ENCODE measurements at regions not wholly inside any gene's neighbourhood (a gene's known extent, or its start where the extent isn't known, plus 50 kb on each side); places are given as distances from the start of the nearest gene placed in this dataset.
"Not testable (repeated sequence)": the region's sequence is repeated elsewhere in the genome, so short reads cannot be mapped to it uniquely, and the experiment has no call there.

- no peak for DNase-seq (ENCODE audit: low spot score)
Observed at GRCh38 chrX:151042842-151043241, 59.7 kb downstream of the HMGB3 start.

DNA sequence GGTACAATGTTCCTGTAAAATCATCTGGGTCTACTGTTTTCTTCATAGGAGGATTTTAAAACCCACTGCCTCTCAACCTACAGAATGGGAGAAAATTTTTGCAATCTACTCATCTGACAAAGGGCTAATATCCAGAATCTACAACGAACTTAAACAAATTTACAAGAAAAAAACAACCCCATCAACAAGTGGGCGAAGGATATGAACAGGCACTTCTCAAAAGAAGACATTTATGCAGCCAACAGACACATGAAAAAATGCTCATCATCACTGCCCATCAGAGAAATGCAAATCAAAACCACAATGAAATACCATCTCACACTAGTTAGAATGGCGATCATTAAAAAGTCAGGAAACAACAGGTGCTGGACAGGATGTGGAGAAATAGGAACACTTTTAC, 83.2 kb downstream of the HMGB3 start:
- not testable (repeated sequence) for DNase-seq (ENCODE audit: low spot score)

DNA sequence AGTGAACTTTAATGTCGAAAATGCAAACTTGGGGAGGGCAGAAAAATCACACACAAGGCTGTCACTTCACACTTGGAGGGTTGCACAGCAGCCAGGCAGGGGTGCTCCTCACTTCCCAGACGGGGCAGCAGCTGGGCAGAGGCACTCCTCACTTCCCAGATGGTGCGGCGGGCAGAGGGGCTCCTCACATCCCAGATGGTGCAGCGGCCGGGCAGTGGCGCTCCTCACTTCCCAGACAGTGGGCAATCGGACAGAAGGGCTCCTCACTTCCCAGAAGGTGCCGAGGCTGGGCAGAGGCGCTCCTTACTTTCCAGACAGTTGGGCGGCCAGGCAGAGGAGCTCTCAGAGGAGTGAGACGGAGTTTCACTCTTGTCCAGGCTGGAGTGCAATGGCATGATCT, 90.6 kb downstream of the HMGB3 start:
- no peak for DNase-seq (ENCODE audit: low spot score)

GRCh38 chrX:151081016-151081415, 95.4 kb upstream of the GPR50 start:
- no peak for DNase-seq (ENCODE audit: low spot score)

GRCh38 chrX:151082077-151082948, 94.1 kb upstream of the GPR50 start:
- peak; percentile 59 for DNase-seq (ENCODE audit: low spot score)

- DNase-seq (ENCODE audit: low spot score): no peak
Observed at GRCh38 chrX:151084454-151084853, 91.9 kb upstream of the GPR50 start.

DNA sequence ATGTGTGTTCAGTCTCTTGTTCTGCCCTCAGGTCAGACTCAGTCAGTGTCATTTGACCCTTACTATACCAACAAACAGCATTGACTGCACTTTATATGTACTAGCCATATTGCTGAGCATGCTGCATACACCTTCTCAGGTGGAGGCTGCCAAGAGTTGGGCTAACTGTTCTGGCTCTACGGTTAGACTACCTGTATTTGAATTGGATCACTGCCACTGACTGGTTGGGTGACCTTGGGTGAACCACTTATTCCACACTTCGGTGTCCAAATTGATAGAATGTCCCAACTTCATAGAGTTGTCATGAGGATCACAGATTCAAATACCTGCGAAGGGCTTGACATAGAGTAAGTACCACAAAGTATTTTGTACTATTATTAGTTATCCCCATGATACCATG, 91.2 kb upstream of the GPR50 start:
- DNase-seq (ENCODE audit: low spot score): no peak

GRCh38 chrX:151088221-151088620, 88.2 kb upstream of the GPR50 start:
- DNase-seq (ENCODE audit: low spot score): no peak

DNA sequence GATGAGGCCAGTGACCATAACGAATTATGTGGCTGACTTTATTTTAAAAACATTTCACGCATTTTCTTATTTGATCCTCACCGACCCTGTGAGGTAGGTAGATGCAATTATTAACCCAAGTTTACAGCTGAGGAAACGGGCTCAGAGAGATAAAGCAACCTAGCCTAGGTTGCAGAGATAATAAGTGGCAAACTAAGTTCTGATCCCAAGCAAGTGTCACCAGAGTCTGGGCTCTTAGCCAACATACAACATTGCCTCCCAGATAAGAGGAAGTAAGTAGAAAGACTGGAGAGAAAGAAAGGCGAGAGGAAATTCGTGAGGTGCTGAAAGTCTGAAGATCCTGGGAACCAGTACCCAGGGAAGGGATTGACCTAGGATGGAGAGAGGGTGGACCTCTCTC, 77.4 kb upstream of the GPR50 start:
- no peak for DNase-seq (ENCODE audit: low spot score)

DNA sequence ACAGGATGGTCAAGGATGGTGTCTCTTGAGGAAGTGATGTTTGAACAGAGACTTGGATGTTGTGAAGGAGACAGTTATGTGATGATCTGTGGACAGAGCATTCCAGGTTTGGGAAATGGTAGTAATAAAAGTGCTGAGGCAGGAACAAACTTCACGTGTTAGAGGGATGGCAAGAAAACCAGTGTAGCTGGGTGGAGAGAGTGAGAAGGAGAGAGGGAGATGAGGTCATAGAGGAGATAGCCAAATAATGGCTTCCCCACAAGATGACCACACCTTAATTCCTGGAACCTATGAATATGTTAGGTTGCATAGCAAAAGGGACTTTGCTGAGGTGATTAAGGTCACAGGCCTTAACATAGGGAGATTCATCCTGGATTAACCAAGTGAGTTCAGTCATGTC, 75.6 kb upstream of the GPR50 start:
- no peak for DNase-seq (ENCODE audit: low spot score)

DNA sequence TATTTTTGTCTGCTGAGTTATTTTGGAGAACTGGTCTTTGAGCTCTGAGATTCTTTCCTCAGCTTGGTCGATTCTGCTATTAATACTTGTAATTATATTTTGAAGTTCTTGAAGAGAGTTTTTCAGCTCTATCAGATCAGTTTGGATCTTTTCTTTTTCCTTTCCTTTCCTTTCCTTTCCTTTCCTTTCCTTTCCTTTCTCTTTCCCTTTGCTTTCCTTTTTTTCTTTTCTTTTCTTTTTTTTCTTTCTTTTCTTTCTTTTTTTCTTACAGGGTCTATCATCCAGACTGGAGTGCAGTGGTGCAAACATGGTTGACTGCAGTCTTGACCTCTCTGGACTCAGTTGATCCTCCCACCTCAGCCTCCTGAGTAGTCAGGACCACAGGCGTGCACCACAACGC, 63.2 kb upstream of the GPR50 start:
- DNase-seq (ENCODE audit: low spot score): not testable (repeated sequence)
